PC-9 (cell line): ENCODE measurements at regions not wholly inside any gene's neighbourhood (a gene's known extent, or its start where the extent isn't known, plus 50 kb on each side); places are given as distances from the start of the nearest gene placed in this dataset.

Experiments used
- BruUV-seq: library from RNA; stranded (reverse); fragments of 400-500 nt; replicated peaks from 2 replicates; lab custom pipeline; 2021; lab: Mats Ljungman, UMichigan
- CTCF ChIA-PET: fragments of 300-600 bp; sonication (Branson Sonifier 250); formaldehyde crosslinking; loops from one replicate; lab custom pipeline; 2022; ENCODE audit warnings: antibody characterized with exemption; lab: Charles Lee
- POLR2A ChIA-PET: fragments of 300-600 bp; sonication (Branson Sonifier 250); formaldehyde crosslinking; loops from one replicate; lab custom pipeline; 2022; ENCODE audit warnings: antibody characterized with exemption; ENCODE audit not compliant: unreplicated experiment; lab: Charles Lee
- DNase-seq, 2 experiments: peaks; one replicate each; pipeline versions ENCODE4 v3.0.0 to v3.0.0-alpha.2; 2015 to 2022; ENCODE audit warnings: mixed read lengths in 1 of 2
- H2AFZ ChIP-seq: fragments of 200-600 bp; sonication (generic); 2 replicates; pipeline ENCODE4 v1.8.1; 2017; ENCODE audit warnings: antibody characterized with exemption
- H3F3A ChIP-seq: fragments of 200-600 bp; sonication (generic); 2 replicates; pipeline ENCODE4 v1.8.1; 2017; ENCODE audit warnings: antibody characterized with exemption, mild to moderate bottlenecking, low read depth; ENCODE audit not compliant: insufficient read depth
- H3K27ac ChIP-seq: fragments of 200-600 bp; sonication (generic); 2 replicates; pipeline ENCODE4 v1.6.1; 2016; ENCODE audit warnings: mixed run types
- H3K27me3 ChIP-seq: fragments of 200-600 bp; sonication (generic); 2 replicates; pipeline ENCODE4 v1.6.1; 2016; ENCODE audit warnings: low read depth, mixed run types; ENCODE audit not compliant: insufficient read depth
- H3K36me3 ChIP-seq: fragments of 200-600 bp; sonication (generic); 2 replicates; pipeline ENCODE4 v1.6.1; 2016; ENCODE audit warnings: low read depth, mixed run types
- H3K4me1 ChIP-seq: fragments of 200-600 bp; sonication (generic); replicated peaks from 2 replicates; pipeline ENCODE4 v1.6.1; 2016; ENCODE audit warnings: mixed run types; ENCODE audit not compliant: insufficient read depth
- H3K4me2 ChIP-seq: fragments of 200-600 bp; sonication (generic); 2 replicates; pipeline ENCODE4 v1.6.1; 2017; ENCODE audit warnings: mixed run types
- H3K4me3 ChIP-seq: fragments of 200-600 bp; sonication (generic); 2 replicates; pipeline ENCODE4 v1.6.1; 2016; ENCODE audit warnings: mixed run types
- H3K79me2 ChIP-seq: fragments of 200-600 bp; sonication (generic); 2 replicates; pipeline ENCODE4 v1.6.1; 2017; ENCODE audit warnings: low read depth, mixed run types
- H3K9me2 ChIP-seq: fragments of 200-600 bp; sonication (generic); 2 replicates; pipeline ENCODE4 v1.8.1; 2017; ENCODE audit warnings: mild to moderate bottlenecking; ENCODE audit not compliant: insufficient read depth
- H3K9me3 ChIP-seq: fragments of 200-600 bp; sonication (generic); 2 replicates; pipeline ENCODE4 v1.8.1; 2016; ENCODE audit warnings: low read depth; ENCODE audit not compliant: insufficient read depth
- H4K20me1 ChIP-seq: fragments of 200-600 bp; sonication (generic); 2 replicates; pipeline ENCODE4 v1.8.1; 2017; ENCODE audit not compliant: insufficient read depth
- CTCF ChIP-seq: fragments of 200-600 bp; sonication (generic); conservative IDR thresholded peaks from 2 replicates; pipeline ENCODE4 v1.6.1; 2017; ENCODE audit warnings: mixed run types, antibody characterized with exemption, mild to moderate bottlenecking, moderate library complexity
- EZH2 ChIP-seq: fragments of 200-600 bp; sonication (generic); IDR thresholded peaks from 2 replicates; pipeline ENCODE4 v1.8.0; 2017; ENCODE audit warnings: antibody characterized with exemption, low read depth
- intact Hi-C: fragments of 100-400 bp; cut with micrococcal nuclease; formaldehyde crosslinking; loops from one replicate; pipeline ENCODE4 v1.10.0; 2022; ENCODE audit not compliant: unreplicated experiment

- CTCF ChIA-PET = no interaction called here
- H3K4me1 ChIP-seq = no peaks in the 10 kb centered on the region
- no TSS peak for BruUV-seq
- H3K36me3 ChIP-seq = no peaks in the 10 kb centered on the region
- no peak overlapping the region for H3K4me2 ChIP-seq
- H2AFZ ChIP-seq = no peak overlapping the region
- H3K27me3 ChIP-seq = no peaks in the 10 kb centered on the region
- intact Hi-C loops = no loop called here
- no peaks in the 10 kb centered on the region for H4K20me1 ChIP-seq
- H3K79me2 ChIP-seq = no peaks in the 10 kb centered on the region
- no peaks in the 10 kb centered on the region for H3K9me2 ChIP-seq
- POLR2A ChIA-PET = no interaction called here
- no peaks in the 10 kb centered on the region for H3K9me3 ChIP-seq
- H3K4me3 ChIP-seq = no peak overlapping the region
- no peak for DNase-seq
- TF ChIP-seq EZH2 = no peak
- no peak for TF ChIP-seq CTCF
- H3F3A ChIP-seq = no peaks in the 10 kb centered on the region
- no peak overlapping the region for H3K27ac ChIP-seq
Measured at GRCh38 chr13:97746649-97747048, 206.8 kb upstream of the IPO5 start.

GRCh38 chr13:97749174-97749573 lies 204.3 kb upstream of the IPO5 start:
- peak; percentile 1 to 70 for DNase-seq
- TF ChIP-seq EZH2 (no peak), CTCF (peak; percentile 47; the same call in 1 of the 2 replicates)
- H3F3A ChIP-seq = no peaks in the 10 kb centered on the region
- H3K9me3 ChIP-seq = no peaks in the 10 kb centered on the region
- H3K27ac ChIP-seq = no peak overlapping the region
- no peak overlapping the region for H3K4me3 ChIP-seq
- intact Hi-C loops = no loop called here
- CTCF ChIA-PET = no interaction called here
- H3K36me3 ChIP-seq = no peaks in the 10 kb centered on the region
- BruUV-seq = no TSS peak
- H3K4me1 ChIP-seq = no peaks in the 10 kb centered on the region
- no peaks in the 10 kb centered on the region for H3K9me2 ChIP-seq
- H3K27me3 ChIP-seq = no peaks in the 10 kb centered on the region
- no peaks in the 10 kb centered on the region for H3K79me2 ChIP-seq
- no peaks in the 10 kb centered on the region for H4K20me1 ChIP-seq
- no peak overlapping the region for H3K4me2 ChIP-seq
- POLR2A ChIA-PET = no interaction called here
- no peak overlapping the region for H2AFZ ChIP-seq

GRCh38 chr13:97751477-97751876 lies 202.0 kb upstream of the IPO5 start:
- Histone ChIP-seq H4K20me1 (no peaks in the 10 kb centered on the region), H3K27ac (no peak overlapping the region), H3F3A (no peaks in the 10 kb centered on the region), H3K4me1 (no peaks in the 10 kb centered on the region), H3K4me2 (no peak overlapping the region), H2AFZ (no peak overlapping the region), H3K9me2 (no peaks in the 10 kb centered on the region), H3K9me3 (no peaks in the 10 kb centered on the region), H3K36me3 (no peaks in the 10 kb centered on the region), H3K79me2 (no peaks in the 10 kb centered on the region), H3K27me3 (peaks cover 13% of the 10 kb centered on the region; the same call in 1 of the 2 replicates), H3K4me3 (no peak overlapping the region)
- no peak for DNase-seq
- no TSS peak for BruUV-seq
- ChIA-PET POLR2A (no interaction called here), CTCF (no interaction called here)
- intact Hi-C loops = no loop called here
- no peak for TF ChIP-seq EZH2
- TF ChIP-seq CTCF = no peak
